ENCODE measurements at regions not wholly inside any gene's neighbourhood (a gene's known extent, or its start where the extent isn't known, plus 50 kb on each side); places are given as distances from the start of the nearest gene placed in this dataset.

DNA sequence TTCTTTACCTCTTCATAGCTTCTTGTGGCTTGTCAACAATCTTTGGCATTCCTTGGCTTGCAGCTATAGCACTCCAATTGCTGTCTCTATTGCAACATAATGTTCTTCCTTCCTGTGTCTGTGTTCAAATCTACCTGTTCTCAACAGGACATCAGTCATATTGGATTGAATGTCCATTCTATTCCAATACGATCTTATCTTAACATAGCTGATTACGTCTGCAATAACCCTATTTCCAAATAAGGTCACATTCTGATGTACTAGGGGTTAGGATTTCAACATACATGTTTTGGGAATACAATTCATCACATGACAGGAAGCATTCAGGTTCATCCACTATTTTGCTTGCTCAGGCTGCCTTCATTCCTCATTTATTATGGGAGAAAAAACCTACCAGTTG is 684.4 kb upstream of the CITED2 start:
- H3K9me3 ChIP-seq (ENCODE audit: low read length): no peaks in the 10 kb centered on the region
- no peaks in the 10 kb centered on the region for H3K9me2 ChIP-seq (ENCODE audit: low read depth, low read length)
- H3K36me3 ChIP-seq (ENCODE audit: insufficient read depth, low read length): no peaks in the 10 kb centered on the region
- TF ChIP-seq EZH2 (IDR thresholded peaks at IDR 0.05; ENCODE audit: borderline replicate concordance, low read length) (no peak), CTCF (IDR thresholded peaks at IDR 0.05; ENCODE audit: low read length) (no peak)
- H2AFZ ChIP-seq (ENCODE audit: low read length): no peak overlapping the region
- H3F3A ChIP-seq (ENCODE audit: insufficient read depth, low read length): no peaks in the 10 kb centered on the region
- no peak overlapping the region for H3K4me2 ChIP-seq (ENCODE audit: low read length)
- H4K20me1 ChIP-seq (ENCODE audit: insufficient read depth, low read length): no peaks in the 10 kb centered on the region
- H3K9ac ChIP-seq (ENCODE audit: low read length): no peak overlapping the region
- no peaks in the 10 kb centered on the region for H3K27me3 ChIP-seq (ENCODE audit: insufficient read depth, low read length)
- no peaks in the 10 kb centered on the region for H3K79me2 ChIP-seq (ENCODE audit: insufficient read depth, low read length)
- no peaks in the 10 kb centered on the region for H3K4me1 ChIP-seq (ENCODE audit: insufficient read depth, low read length, severe bottlenecking)
- no peak overlapping the region for H3K27ac ChIP-seq (ENCODE audit: low read depth, low read length, poor library complexity, severe bottlenecking)
- no peak overlapping the region for H3K4me3 ChIP-seq (ENCODE audit: low read depth, low read length, poor library complexity, severe bottlenecking)

- no peak overlapping the region for H3K27ac ChIP-seq (ENCODE audit: low read depth, low read length, poor library complexity, severe bottlenecking)
- H3K4me1 ChIP-seq (ENCODE audit: insufficient read depth, low read length, severe bottlenecking): no peaks in the 10 kb centered on the region
- H3K9ac ChIP-seq (ENCODE audit: low read length): no peak overlapping the region
These were observed 678.6 kb upstream of the CITED2 start for GRCh38 chr6:140052736-140053729.

More at GRCh38 chr6:140052736-140053729, 678.6 kb upstream of the CITED2 start:
- H3K4me3 ChIP-seq (ENCODE audit: low read depth, low read length, poor library complexity, severe bottlenecking): no peak overlapping the region
- H3K9me2 ChIP-seq (ENCODE audit: low read depth, low read length): no peaks in the 10 kb centered on the region
- no peaks in the 10 kb centered on the region for H4K20me1 ChIP-seq (ENCODE audit: insufficient read depth, low read length)
- TF ChIP-seq CTCF (IDR thresholded peaks at IDR 0.05; ENCODE audit: low read length): peak; percentile 50
- TF ChIP-seq EZH2 (IDR thresholded peaks at IDR 0.05; ENCODE audit: borderline replicate concordance, low read length): no peak
- H3K27me3 ChIP-seq (ENCODE audit: insufficient read depth, low read length): no peaks in the 10 kb centered on the region
- H3K79me2 ChIP-seq (ENCODE audit: insufficient read depth, low read length): no peaks in the 10 kb centered on the region
- no peak overlapping the region for H3K4me2 ChIP-seq (ENCODE audit: low read length)
- no peaks in the 10 kb centered on the region for H3F3A ChIP-seq (ENCODE audit: insufficient read depth, low read length)
- no peaks in the 10 kb centered on the region for H3K36me3 ChIP-seq (ENCODE audit: insufficient read depth, low read length)
- no peaks in the 10 kb centered on the region for H3K9me3 ChIP-seq (ENCODE audit: low read length)
- H2AFZ ChIP-seq (ENCODE audit: low read length): no peak overlapping the region
